Endothelial cell of umbilical vein (primary cell): ENCODE measurements at regions not wholly inside any gene's neighbourhood (a gene's known extent, or its start where the extent isn't known, plus 50 kb on each side); places are given as distances from the start of the nearest gene placed in this dataset.
A peak's percentile ranks its signal among the peaks of the same experiment; 100 is the strongest.

Experiments
- BruUV-seq: library from RNA; stranded (reverse); fragments of 400-500 nt; replicated peaks from 2 replicates; lab custom pipeline; 2021; lab: Mats Ljungman, UMichigan
- CTCF ChIA-PET: fragments of 300-600, 350-600 bp; sonication (Branson Sonifier 250); formaldehyde crosslinking; loops from one replicate; lab custom pipeline; 2021; ENCODE audit warnings: antibody characterized with exemption, inconsistent platforms; lab: Charles Lee
- POLR2A ChIA-PET: fragments of 300-600, 350-600 bp; sonication (Branson Sonifier 250); formaldehyde crosslinking; loops from one replicate; lab custom pipeline; 2021; ENCODE audit warnings: antibody characterized with exemption, inconsistent platforms; lab: Charles Lee
- DNase-seq: peaks from one replicate; pipeline ENCODE4 v3.0.0-alpha.2; 2011; ENCODE audit warnings: low read depth, low spot score
- FAIRE-seq: peaks from 2 replicates; lab custom pipeline; 2011; peaks lifted over from hg19 to GRCh38; lab: Jason Lieb, UNC
- H2AFZ ChIP-seq: 2 replicates; pipeline ENCODE4 v1.6.0; 2012; ENCODE audit warnings: low read depth, low read length, control low read depth, inconsistent platforms
- H3K27ac ChIP-seq: 2 replicates; pipeline ENCODE4 v1.5.1; 2011; ENCODE audit warnings: low read depth, mild to moderate bottlenecking, control low read depth, low read length, moderate library complexity; ENCODE audit not compliant: insufficient read depth
- H3K27me3 ChIP-seq, 2 experiments: 2 replicates each; pipeline versions ENCODE4 v1.6.0 to v1.6.1; 2011; ENCODE audit warnings: low read length in 2 of 2, mixed read lengths in 1 of 2; ENCODE audit not compliant: control insufficient read depth in 2 of 2, insufficient read depth in 2 of 2
- H3K36me3 ChIP-seq, 2 experiments: 2 replicates in 1 of 2; 3 replicates in 1 of 2; pipeline ENCODE4 v1.5.1; 2011; ENCODE audit warnings: low read length in 2 of 2, mild to moderate bottlenecking in 1 of 2, moderate library complexity in 1 of 2; ENCODE audit not compliant: control insufficient read depth in 2 of 2, insufficient read depth in 2 of 2; ENCODE audit errors: extremely low read depth in 1 of 2
- H3K4me1 ChIP-seq: 3 replicates; pipeline ENCODE4 v1.5.1; 2011; ENCODE audit warnings: mild to moderate bottlenecking, low read length; ENCODE audit not compliant: control insufficient read depth, insufficient read depth; ENCODE audit errors: extremely low read depth
- H3K4me2 ChIP-seq: 2 replicates; pipeline ENCODE4 v1.6.1; 2011; ENCODE audit warnings: low read length, control low read depth, mixed read lengths; ENCODE audit not compliant: insufficient read depth
- H3K4me3 ChIP-seq, 3 experiments: fragments of 200-600 bp in 1 of 3; sonication (generic), shearing (Covaris generic) in 1 of 3; replicated peaks in 1 of 3; 2 replicates each; pipeline ENCODE4 v1.5.1; 2011 to 2016; ENCODE audit warnings: control low read depth in 3 of 3, low read length in 3 of 3, mild to moderate bottlenecking in 2 of 3, inconsistent platforms in 1 of 3, low read depth in 1 of 3, moderate library complexity in 1 of 3; ENCODE audit not compliant: insufficient read depth in 1 of 3
- H3K79me2 ChIP-seq: 2 replicates; pipeline ENCODE4 v1.6.0; 2012; ENCODE audit warnings: low read length, inconsistent platforms; ENCODE audit not compliant: control insufficient read depth, insufficient read depth
- H3K9ac ChIP-seq: replicated peaks from 2 replicates; pipeline ENCODE3; 2011; ENCODE audit warnings: low read length, control low read depth; ENCODE audit not compliant: insufficient read depth; ENCODE audit errors: extremely low read depth
- H3K9me1 ChIP-seq: replicated peaks from 3 replicates; pipeline ENCODE4 v1.6.0; 2011; ENCODE audit warnings: mild to moderate bottlenecking, low read length; ENCODE audit not compliant: control insufficient read depth, insufficient read depth; ENCODE audit errors: extremely low read depth
- H3K9me3 ChIP-seq: replicated peaks from 2 replicates; pipeline ENCODE4 v1.5.1; 2012; ENCODE audit warnings: low read length, inconsistent platforms; ENCODE audit not compliant: control insufficient read depth, insufficient read depth
- H4K20me1 ChIP-seq: replicated peaks from 2 replicates; pipeline ENCODE3; 2011; ENCODE audit warnings: mild to moderate bottlenecking, low read length; ENCODE audit not compliant: control insufficient read depth, insufficient read depth; ENCODE audit errors: extremely low read depth
- CTCF ChIP-seq, 2 donors: IDR thresholded peaks; 1 replicate in 1 of 2; 2 replicates in 1 of 2; pipeline ENCODE4 v1.5.1; 2011; ENCODE audit warnings: low read length in 2 of 2, mild to moderate bottlenecking in 2 of 2, moderate library complexity in 2 of 2, control low read depth in 1 of 2, inconsistent platforms in 1 of 2, low read depth in 1 of 2; ENCODE audit not compliant: insufficient read depth in 1 of 2; ENCODE audit errors: extremely low read depth in 1 of 2
- EZH2 ChIP-seq: IDR thresholded peaks from 2 replicates; pipeline ENCODE4 v1.6.1; 2012; ENCODE audit warnings: borderline replicate concordance, low read depth, mild to moderate bottlenecking, moderate library complexity, low read length, inconsistent platforms; ENCODE audit not compliant: severe bottlenecking
- FOS ChIP-seq: IDR thresholded peaks from 2 replicates; pipeline ENCODE4 v1.6.1; 2011; ENCODE audit warnings: mild to moderate bottlenecking, low read length, moderate library complexity, borderline replicate concordance; ENCODE audit not compliant: insufficient read depth
- GATA2 ChIP-seq: IDR thresholded peaks from 2 replicates; pipeline ENCODE4 v1.7.0; 2011; ENCODE audit warnings: low read depth, mild to moderate bottlenecking, moderate library complexity, mixed read lengths, low read length; ENCODE audit not compliant: insufficient read length, insufficient read depth
- JUN ChIP-seq: IDR thresholded peaks from 2 replicates; pipeline ENCODE4 v1.6.1; 2011; ENCODE audit warnings: borderline replicate concordance, low read depth; ENCODE audit not compliant: insufficient read length, insufficient read depth
- MAX ChIP-seq: IDR thresholded peaks from 2 replicates; pipeline ENCODE4 v1.6.1; 2011; ENCODE audit not compliant: insufficient read depth, insufficient read length
- MYC ChIP-seq: IDR thresholded peaks from one replicate; pipeline ENCODE4 v1.6.1; 2011; ENCODE audit warnings: mild to moderate bottlenecking, low read depth, low read length
- POLR2A ChIP-seq: IDR thresholded peaks from 2 replicates; pipeline ENCODE4 v1.6.1; 2012; ENCODE audit warnings: low read depth, mild to moderate bottlenecking, control low read depth, low read length
- POLR2AphosphoS5 ChIP-seq: IDR thresholded peaks from 2 replicates; pipeline ENCODE4 v1.6.1; 2012; ENCODE audit warnings: low read depth, mild to moderate bottlenecking, control low read depth, low read length, moderate library complexity; ENCODE audit not compliant: insufficient read depth
- dilution Hi-C: fragments of 300-500 bp; cut with MboI; formaldehyde crosslinking; loops from one replicate; pipeline ENCODE4 v1.15.0; 2019; ENCODE audit warnings: low sequenced_read_pairs; ENCODE audit not compliant: extremely low pct_ligation_motif_present
- intact Hi-C: fragments of 100-400 bp; cut with micrococcal nuclease; formaldehyde crosslinking; loops from one replicate; pipeline ENCODE4 v1.10.0; 2022

- FAIRE-seq (peak; percentile 68), DNase-seq (peak; percentile 73)
- no peaks in the 10 kb centered on the region for H4K20me1 ChIP-seq
- no peaks in the 10 kb centered on the region for H3K79me2 ChIP-seq
- dilution Hi-C loops (no loop called here), intact Hi-C loops (loop anchor here (5.0 to 10.0 kb wide), 4 partner anchors 244 to 1534 kb away; partner anchors contain the start of gene CBLB)
- no peaks in the 10 kb centered on the region for H3K27me3 ChIP-seq
- TF ChIP-seq FOS (peak; percentile 72), GATA2 (no peak), JUN (peak; percentile 54)
- no peaks in the 10 kb centered on the region for H3K9me3 ChIP-seq
- H3K4me3 ChIP-seq: no peak overlapping the region
- H3K4me1 ChIP-seq: peaks cover 14% of the 10 kb centered on the region
- H3K4me2 ChIP-seq: peak overlapping the region; percentile 34
- no TSS peak for BruUV-seq
- H3K9ac ChIP-seq: peak overlapping the region; percentile 7
- peak overlapping the region; percentile 39 for H2AFZ ChIP-seq
- ChIA-PET POLR2A (no interaction called here), CTCF (interaction anchor here (1.7 kb wide), 1 partner anchor 10 kb away, joined by 4 read pairs; no protein-coding TSS in a partner anchor)
- no peaks in the 10 kb centered on the region for H3K9me1 ChIP-seq
- no peak overlapping the region for H3K27ac ChIP-seq
- no peaks in the 10 kb centered on the region for H3K36me3 ChIP-seq
Observed at GRCh38 chr3:107068980-107069379, 308.3 kb upstream of the CCDC54 start.

- no peak overlapping the region for H3K27ac ChIP-seq
- POLR2A ChIA-PET: no interaction called here
- intact Hi-C loops: no loop called here
- BruUV-seq: no TSS peak
- DNase-seq (no peak), FAIRE-seq (no peak)
- H3K9me1 ChIP-seq: no peaks in the 10 kb centered on the region
- H3K36me3 ChIP-seq: no peaks in the 10 kb centered on the region
- CTCF ChIA-PET: interaction anchor here (3.2 kb wide), 1 partner anchor 12 kb away, joined by 15 read pairs; no protein-coding TSS in a partner anchor
- no peak overlapping the region for H3K4me3 ChIP-seq
- dilution Hi-C loops: no loop called here
- TF ChIP-seq GATA2: no peak
- no peak for TF ChIP-seq EZH2
- no peak for TF ChIP-seq FOS
- no peak for TF ChIP-seq POLR2A
- TF ChIP-seq JUN: no peak
- no peak for TF ChIP-seq CTCF (IDR thresholded peaks at IDR 0.05; ENCODE audit: extremely low read depth in 1 of 2, insufficient read depth in 1 of 2, low read depth in 1 of 2, low read length in 2 of 2)
- no peak for TF ChIP-seq MAX
- TF ChIP-seq MYC: no peak
- no peak for TF ChIP-seq POLR2AphosphoS5
- no peaks in the 10 kb centered on the region for H3K4me1 ChIP-seq
- H3K79me2 ChIP-seq: no peaks in the 10 kb centered on the region
- H3K4me2 ChIP-seq: no peak overlapping the region
- no peak overlapping the region for H3K9ac ChIP-seq
- no peaks in the 10 kb centered on the region for H3K9me3 ChIP-seq
- H3K27me3 ChIP-seq: no peaks in the 10 kb centered on the region
- no peak overlapping the region for H2AFZ ChIP-seq
- H4K20me1 ChIP-seq: no peaks in the 10 kb centered on the region
Observed at GRCh38 chr3:107076946-107077345, 300.3 kb upstream of the CCDC54 start.
